CD4-positive, alpha-beta T cell (primary cell): ENCODE measurements at regions not wholly inside any gene's neighbourhood (a gene's known extent, or its start where the extent isn't known, plus 50 kb on each side); places are given as distances from the start of the nearest gene placed in this dataset.

Source experiments
- ATAC-seq: fragments of 200-7000 bp; cut with Tn5 transposase; one replicate; pipeline ENCODE4 v1.10.0; 2022; ENCODE audit warnings: mild to moderate bottlenecking; ENCODE audit not compliant: poor library complexity
- CTCF ChIA-PET: fragments of 350-600 bp; sonication (Branson Sonifier 250); formaldehyde crosslinking; loops from one replicate; lab custom pipeline; 2021; ENCODE audit warnings: antibody characterized with exemption, inconsistent platforms; lab: Charles Lee
- POLR2A ChIA-PET: fragments of 350-600 bp; sonication (Branson Sonifier 250); formaldehyde crosslinking; loops from one replicate; lab custom pipeline; 2021; ENCODE audit warnings: antibody characterized with exemption, inconsistent platforms; lab: Charles Lee
- DNase-seq, 14 experiments: peaks; one replicate each; pipeline ENCODE4 v3.0.0-alpha.2; 2013 to 2020; ENCODE audit warnings: mixed read lengths in 2 of 14
- H3K27ac ChIP-seq, 2 donors: one replicate each; pipeline versions ENCODE4 v1.5.1 to v1.7.0; 2013; ENCODE audit warnings: low read length in 2 of 2, low read depth in 1 of 2, mild to moderate bottlenecking in 1 of 2
- H3K27me3 ChIP-seq, 2 experiments: 1 replicate in 1 of 2; 2 replicates in 1 of 2; pipeline versions ENCODE4 v1.6.1 to v1.7.0; 2013; ENCODE audit warnings: low read length in 2 of 2, control low read depth in 1 of 2, mild to moderate bottlenecking in 1 of 2, moderate library complexity in 1 of 2; ENCODE audit not compliant: insufficient read depth in 2 of 2, control insufficient read depth in 1 of 2
- H3K36me3 ChIP-seq: one replicate; pipeline ENCODE4 v1.6.1; 2013; ENCODE audit warnings: low read length, control low read depth; ENCODE audit not compliant: insufficient read depth
- H3K4me1 ChIP-seq: one replicate; pipeline ENCODE4 v1.6.1; 2013; ENCODE audit warnings: low read length, control low read depth; ENCODE audit not compliant: insufficient read depth
- H3K4me3 ChIP-seq: one replicate; pipeline ENCODE4 v1.5.1; 2013; ENCODE audit warnings: mild to moderate bottlenecking, low read length, moderate library complexity
- H3K9me3 ChIP-seq, 2 experiments: 1 replicate in 1 of 2; 2 replicates in 1 of 2; pipeline versions ENCODE4 v1.6.1 to v1.7.0; 2013; ENCODE audit warnings: low read length in 2 of 2, mild to moderate bottlenecking in 2 of 2, control low read depth in 1 of 2, moderate library complexity in 1 of 2; ENCODE audit not compliant: control insufficient read depth in 1 of 2, insufficient read depth in 1 of 2
- H3K27ac Mint-ChIP-seq: one replicate; pipeline ENCODE4 v1.8.0; 2020; ENCODE audit warnings: mixed read lengths
- H3K27me3 Mint-ChIP-seq: one replicate; pipeline ENCODE4 v1.8.0; 2021; ENCODE audit warnings: mixed read lengths
- H3K36me3 Mint-ChIP-seq: one replicate; pipeline ENCODE4 v1.8.0; 2021; ENCODE audit warnings: low read depth, mixed read lengths
- H3K4me1 Mint-ChIP-seq: one replicate; pipeline ENCODE4 v1.8.0; 2021; ENCODE audit warnings: low read depth, mixed read lengths
- H3K4me3 Mint-ChIP-seq: one replicate; pipeline ENCODE4 v1.8.0; 2020; ENCODE audit warnings: mild to moderate bottlenecking, mixed read lengths
- H3K9me3 Mint-ChIP-seq: one replicate; pipeline ENCODE4 v1.8.0; 2020; ENCODE audit warnings: mixed read lengths
- intact Hi-C, 2 experiments: fragments of 100-400 bp; cut with DNase I in 1 of 2; cut with micrococcal nuclease in 1 of 2; formaldehyde crosslinking; loops; one replicate each; pipeline versions ENCODE4 v1.15.1 to v1.9.0; 2023 to 2025; cut with DNase I, micrococcal nuclease
- TF ChIP-seq, protein P1 (sequence below): fragments of 200-600 bp; IDR thresholded peaks from one replicate; pipeline ENCODE4 v1.8.0; 2022; ENCODE audit warnings: antibody characterized with exemption, mild to moderate bottlenecking

DNA sequence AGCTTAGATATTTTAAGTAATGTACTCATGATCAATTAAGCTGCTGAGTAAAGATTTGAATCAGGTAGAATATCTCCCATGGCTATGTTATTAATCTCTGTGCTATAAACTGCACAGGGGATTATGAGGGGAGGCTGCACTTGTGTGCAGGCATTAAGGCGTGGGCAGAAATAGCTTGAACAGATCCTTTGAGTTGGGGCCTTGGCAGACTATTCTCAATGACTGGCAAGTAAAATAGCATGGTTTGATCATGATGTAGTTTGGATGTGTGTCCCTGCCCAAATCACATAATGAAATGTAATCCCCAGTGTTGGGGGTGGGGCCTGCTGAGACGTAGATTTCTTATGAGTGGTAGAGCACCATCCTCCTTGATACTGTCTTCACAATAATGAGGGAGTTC, 220.3 kb downstream of the PLPP3 start:
- H3K27ac ChIP-seq: no peak overlapping the region
- intact Hi-C loops: no loop called here
- H3K4me1 ChIP-seq: no peaks in the 10 kb centered on the region
- CTCF ChIA-PET: no interaction called here
- ATAC-seq (no peak), DNase-seq (no peak)
- H3K4me1 Mint-ChIP-seq: no peaks in the 10 kb centered on the region
- no peaks in the 10 kb centered on the region for H3K36me3 ChIP-seq
- TF ChIP-seq, protein P1, sequence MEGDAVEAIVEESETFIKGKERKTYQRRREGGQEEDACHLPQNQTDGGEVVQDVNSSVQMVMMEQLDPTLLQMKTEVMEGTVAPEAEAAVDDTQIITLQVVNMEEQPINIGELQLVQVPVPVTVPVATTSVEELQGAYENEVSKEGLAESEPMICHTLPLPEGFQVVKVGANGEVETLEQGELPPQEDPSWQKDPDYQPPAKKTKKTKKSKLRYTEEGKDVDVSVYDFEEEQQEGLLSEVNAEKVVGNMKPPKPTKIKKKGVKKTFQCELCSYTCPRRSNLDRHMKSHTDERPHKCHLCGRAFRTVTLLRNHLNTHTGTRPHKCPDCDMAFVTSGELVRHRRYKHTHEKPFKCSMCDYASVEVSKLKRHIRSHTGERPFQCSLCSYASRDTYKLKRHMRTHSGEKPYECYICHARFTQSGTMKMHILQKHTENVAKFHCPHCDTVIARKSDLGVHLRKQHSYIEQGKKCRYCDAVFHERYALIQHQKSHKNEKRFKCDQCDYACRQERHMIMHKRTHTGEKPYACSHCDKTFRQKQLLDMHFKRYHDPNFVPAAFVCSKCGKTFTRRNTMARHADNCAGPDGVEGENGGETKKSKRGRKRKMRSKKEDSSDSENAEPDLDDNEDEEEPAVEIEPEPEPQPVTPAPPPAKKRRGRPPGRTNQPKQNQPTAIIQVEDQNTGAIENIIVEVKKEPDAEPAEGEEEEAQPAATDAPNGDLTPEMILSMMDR: no peak
- H3K9me3 Mint-ChIP-seq: peaks cover 2% of the 10 kb centered on the region
- no peak overlapping the region for H3K27ac Mint-ChIP-seq
- H3K36me3 Mint-ChIP-seq: no peaks in the 10 kb centered on the region
- H3K27me3 Mint-ChIP-seq: no peaks in the 10 kb centered on the region
- POLR2A ChIA-PET: no interaction called here
- no peaks in the 10 kb centered on the region for H3K27me3 ChIP-seq
- H3K4me3 ChIP-seq: no peak overlapping the region
- H3K9me3 ChIP-seq: no peaks in the 10 kb centered on the region
- H3K4me3 Mint-ChIP-seq: no peak overlapping the region

DNA sequence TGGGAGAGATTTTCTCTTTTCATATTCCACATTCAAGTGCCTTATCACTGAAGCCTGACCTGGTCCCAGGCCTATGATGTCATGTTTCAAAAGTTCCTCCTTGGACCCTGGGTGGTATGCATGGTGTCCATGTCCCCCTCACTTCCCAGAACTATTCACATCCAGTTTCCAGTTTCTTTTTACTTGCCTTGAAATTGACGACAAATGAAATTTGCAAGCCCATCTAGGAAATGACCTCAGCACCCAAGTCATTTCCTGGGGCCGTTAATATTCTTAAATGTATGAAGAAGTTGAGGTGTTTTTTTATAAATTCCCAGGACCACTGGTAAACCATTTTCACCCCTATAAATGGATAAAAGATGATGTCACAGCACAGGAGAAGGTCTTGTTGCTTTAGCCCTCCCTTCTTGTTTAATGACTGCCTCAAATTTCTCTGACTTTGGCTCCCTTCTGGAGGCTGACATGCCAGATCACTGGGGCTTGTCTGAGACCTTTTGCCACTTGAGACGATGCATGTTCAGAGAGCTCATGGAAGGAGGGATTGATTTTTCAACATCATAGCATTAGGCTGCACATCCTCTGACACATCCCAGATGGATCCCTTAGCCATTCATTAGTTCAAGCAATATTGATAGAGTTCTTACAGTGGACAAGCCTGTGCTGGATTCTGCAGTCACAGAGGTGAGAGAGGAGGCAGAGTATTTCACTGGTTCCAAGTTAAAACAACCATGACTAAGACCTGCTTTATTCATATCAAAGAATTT, 221.3 kb downstream of the PLPP3 start:
- no peak overlapping the region for H3K27ac ChIP-seq
- Mint-ChIP-seq H3K27ac (no peak overlapping the region), H3K9me3 (peaks cover 2% of the 10 kb centered on the region), H3K4me3 (no peak overlapping the region), H3K4me1 (no peaks in the 10 kb centered on the region), H3K27me3 (no peaks in the 10 kb centered on the region), H3K36me3 (no peaks in the 10 kb centered on the region)
- intact Hi-C loops: no loop called here
- H3K4me3 ChIP-seq: no peak overlapping the region
- no peaks in the 10 kb centered on the region for H3K4me1 ChIP-seq
- H3K9me3 ChIP-seq: no peaks in the 10 kb centered on the region
- no peaks in the 10 kb centered on the region for H3K27me3 ChIP-seq
- no peaks in the 10 kb centered on the region for H3K36me3 ChIP-seq
- CTCF ChIA-PET: no interaction called here
- DNase-seq (no peak), ATAC-seq (no peak)
- TF ChIP-seq, protein P1: no peak
- POLR2A ChIA-PET: no interaction called here

DNA sequence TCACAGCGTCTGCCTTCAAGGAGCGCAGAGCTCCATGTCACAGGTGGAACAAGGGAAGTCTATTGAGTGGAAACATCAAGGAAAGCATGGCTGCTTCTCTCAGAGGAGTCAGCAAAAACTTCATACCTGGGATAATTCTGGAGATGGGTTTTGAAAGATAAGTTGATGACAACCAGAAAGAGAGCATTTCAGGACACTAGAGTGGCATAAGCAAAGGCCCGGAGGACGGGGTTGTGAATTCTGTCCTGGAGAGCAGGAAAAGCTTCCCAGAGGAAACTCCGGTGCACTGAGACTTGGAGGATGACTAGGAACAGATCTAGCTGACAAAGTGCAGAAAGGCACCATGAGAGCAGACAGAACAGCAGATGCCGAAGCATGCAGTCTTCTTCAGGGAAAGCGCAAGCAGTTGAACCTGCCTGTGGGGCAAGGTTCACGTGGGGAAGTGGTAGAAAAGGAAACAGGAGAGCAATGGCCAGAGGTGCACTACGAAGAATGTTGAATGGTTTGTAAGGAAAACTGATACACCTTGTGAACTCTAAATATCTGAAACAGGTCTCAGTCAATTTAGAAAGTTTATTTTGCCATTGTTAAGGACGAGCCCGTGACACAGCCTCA, 222.9 kb downstream of the PLPP3 start:
- ChIA-PET POLR2A (no interaction called here), CTCF (no interaction called here)

More for the DNA sequence above, 222.9 kb downstream of the PLPP3 start:
- H3K4me1 ChIP-seq: no peaks in the 10 kb centered on the region
- peaks cover 0 to 3% of the 10 kb centered on the region in 2 experiments for H3K9me3 ChIP-seq
- intact Hi-C loops: no loop called here
- H3K9me3 Mint-ChIP-seq: peaks cover 2% of the 10 kb centered on the region
- no peaks in the 10 kb centered on the region for H3K36me3 Mint-ChIP-seq
- H3K4me3 ChIP-seq: no peak overlapping the region
- no peak overlapping the region for H3K4me3 Mint-ChIP-seq
- no peak overlapping the region for H3K27ac ChIP-seq
- H3K27ac Mint-ChIP-seq: no peak overlapping the region
- ATAC-seq (no peak), DNase-seq (no peak)
- H3K27me3 Mint-ChIP-seq: no peaks in the 10 kb centered on the region
- H3K27me3 ChIP-seq: no peaks in the 10 kb centered on the region
- TF ChIP-seq, protein P1: no peak
- no peaks in the 10 kb centered on the region for H3K4me1 Mint-ChIP-seq
- H3K36me3 ChIP-seq: no peaks in the 10 kb centered on the region
